AG08396 (cell line): ENCODE measurements at regions not wholly inside any gene's neighbourhood (a gene's known extent, or its start where the extent isn't known, plus 50 kb on each side); places are given as distances from the start of the nearest gene placed in this dataset.
"Not testable (repeated sequence)": the region's sequence is repeated elsewhere in the genome, so short reads cannot be mapped to it uniquely, and the experiment has no call there.

ENCODE experiments used
- DNase-seq: peaks from one replicate; pipeline ENCODE4 v3.0.0; 2012; ENCODE audit warnings: low spot score, mixed read lengths

GRCh38 chr2:183919167-183919566 lies 679.2 kb upstream of the ZNF804A start:
- DNase-seq: no peak

GRCh38 chr2:183919926-183920325 lies 678.4 kb upstream of the ZNF804A start:
- DNase-seq: no peak

GRCh38 chr2:183925281-183925680 lies 673.0 kb upstream of the ZNF804A start:
- DNase-seq: no peak

GRCh38 chr2:183926433-183926832 lies 671.9 kb upstream of the ZNF804A start:
- no peak for DNase-seq

DNA sequence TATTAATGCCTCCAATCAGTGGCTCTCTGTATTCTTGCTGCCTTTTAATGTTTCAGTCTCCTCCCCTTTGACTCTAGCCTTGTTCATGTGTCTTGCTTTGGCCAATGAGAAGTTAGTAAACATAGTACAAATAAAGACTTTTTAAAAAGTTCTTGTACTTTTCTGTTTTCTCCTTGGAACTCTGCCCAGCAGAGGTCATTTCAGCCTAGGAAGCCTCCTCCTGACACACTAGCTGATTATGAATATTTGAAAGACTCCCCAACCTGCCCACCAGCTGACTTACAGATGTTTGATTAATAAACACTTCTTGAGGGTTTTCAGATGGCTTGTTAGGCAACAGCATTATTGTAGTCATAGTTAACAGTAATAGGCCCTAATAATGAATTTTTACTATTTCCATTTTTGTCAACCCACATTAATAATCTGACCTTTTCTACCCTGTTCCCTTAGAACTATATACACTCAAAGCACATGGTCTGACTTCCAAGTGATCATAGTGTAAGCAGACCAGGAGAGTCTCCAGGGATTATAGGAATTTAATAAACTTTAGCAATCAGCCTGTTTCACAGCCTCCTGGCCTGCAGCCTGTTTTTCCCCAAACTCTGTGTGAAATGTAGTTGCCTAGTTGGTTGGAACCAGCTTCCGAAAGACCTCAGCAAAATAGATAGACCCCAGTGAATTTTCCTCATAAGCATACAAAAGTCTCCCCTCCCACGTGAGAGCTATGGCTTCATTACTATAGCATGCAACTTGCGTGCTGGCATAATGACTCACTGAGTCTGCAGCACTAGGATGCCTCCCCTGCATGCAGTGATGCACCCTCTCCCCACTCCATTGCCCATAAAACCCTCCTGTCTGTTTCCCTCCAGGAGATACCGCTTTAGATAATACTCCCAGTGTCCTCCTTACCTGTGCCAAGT lies 670.7 kb upstream of the ZNF804A start:
- no peak for DNase-seq

DNA sequence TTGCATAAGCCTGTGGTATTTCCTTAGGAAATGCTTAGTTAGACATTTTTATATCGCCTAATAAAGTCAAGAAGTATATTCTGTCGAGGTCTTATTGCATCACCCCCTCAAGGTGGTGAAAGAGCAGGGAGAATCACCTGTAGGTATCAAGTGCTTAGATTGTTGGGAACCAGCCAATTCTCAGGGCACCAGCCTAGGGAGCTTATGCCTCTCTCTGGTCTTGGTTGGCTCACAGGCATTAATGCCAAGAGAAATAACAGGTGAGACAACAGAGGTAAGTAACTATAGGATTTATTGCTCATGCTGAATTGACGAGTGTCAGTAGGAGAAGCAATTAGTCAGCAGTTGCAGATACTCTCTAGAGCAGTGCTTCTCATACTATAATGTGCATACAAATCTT lies 663.3 kb upstream of the ZNF804A start:
- DNase-seq: no peak

GRCh38 chr2:183937220-183937619 lies 661.1 kb upstream of the ZNF804A start:
- no peak for DNase-seq

GRCh38 chr2:183946193-183946592 lies 652.1 kb upstream of the ZNF804A start:
- no peak for DNase-seq

GRCh38 chr2:183948861-183949260 lies 649.5 kb upstream of the ZNF804A start:
- no peak for DNase-seq

GRCh38 chr2:183950673-183951072 lies 647.7 kb upstream of the ZNF804A start:
- DNase-seq: no peak

DNA sequence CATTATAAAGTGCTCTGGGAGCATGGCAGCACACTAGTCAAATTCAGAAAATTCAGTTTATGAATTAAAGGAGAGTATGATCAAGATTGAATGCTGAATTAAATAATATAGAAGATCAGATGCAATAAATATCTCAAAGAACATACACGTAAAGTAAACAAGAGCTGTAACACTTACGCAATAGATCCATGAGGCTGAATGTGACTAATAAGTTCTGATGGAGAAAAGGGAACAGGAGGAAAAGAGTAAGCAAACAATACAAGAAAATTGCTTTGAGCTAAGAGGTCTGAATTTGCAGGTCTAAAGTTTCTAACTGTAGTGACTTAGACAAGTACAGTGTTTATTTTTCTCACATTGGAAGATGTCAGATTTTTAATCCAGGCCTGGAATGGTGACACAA lies 646.7 kb upstream of the ZNF804A start:
- DNase-seq: no peak

DNA sequence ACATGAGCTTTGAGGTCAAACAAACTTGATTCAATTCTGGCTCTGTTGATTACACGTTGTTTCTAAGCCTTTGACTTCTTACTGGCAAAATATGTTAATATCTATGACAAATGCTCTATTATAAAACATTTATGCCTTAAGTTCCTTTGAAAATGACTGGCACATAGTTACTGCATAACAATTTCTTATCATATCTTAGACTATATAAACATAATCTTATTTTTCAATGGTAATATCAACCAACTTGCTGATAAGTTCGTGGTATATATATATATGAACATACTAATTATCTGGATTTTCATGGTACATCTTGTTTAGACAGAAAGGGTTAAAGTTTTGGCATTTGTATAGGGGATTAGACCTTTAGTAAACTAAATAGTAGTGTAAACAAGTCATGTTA lies 645.6 kb upstream of the ZNF804A start:
- no peak for DNase-seq

- no peak for DNase-seq
These were observed 634.7 kb upstream of the ZNF804A start for GRCh38 chr2:183963609-183964008.

DNA sequence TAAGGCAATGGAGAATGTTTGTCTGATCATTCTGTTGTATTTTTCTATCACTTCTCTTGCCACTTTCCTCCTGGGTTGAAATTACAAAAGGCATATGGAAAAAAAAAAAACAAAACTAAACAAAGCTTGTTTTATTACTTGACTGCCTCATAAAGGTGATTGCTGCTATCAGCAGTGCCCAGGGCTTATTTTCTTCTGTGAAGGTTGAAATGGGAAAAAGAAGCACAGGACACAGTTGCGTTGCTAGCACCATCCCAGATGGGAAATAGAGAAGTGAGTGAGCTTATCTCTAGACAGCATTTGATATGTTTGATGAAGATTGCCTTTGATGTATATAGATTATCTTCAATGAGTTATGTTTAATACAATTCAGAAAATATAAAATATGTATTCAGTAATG lies 633.8 kb upstream of the ZNF804A start:
- no peak for DNase-seq

GRCh38 chr2:183967756-183968155 lies 630.6 kb upstream of the ZNF804A start:
- no peak for DNase-seq

GRCh38 chr2:183975676-183976075 lies 622.7 kb upstream of the ZNF804A start:
- DNase-seq: not testable (repeated sequence)

DNA sequence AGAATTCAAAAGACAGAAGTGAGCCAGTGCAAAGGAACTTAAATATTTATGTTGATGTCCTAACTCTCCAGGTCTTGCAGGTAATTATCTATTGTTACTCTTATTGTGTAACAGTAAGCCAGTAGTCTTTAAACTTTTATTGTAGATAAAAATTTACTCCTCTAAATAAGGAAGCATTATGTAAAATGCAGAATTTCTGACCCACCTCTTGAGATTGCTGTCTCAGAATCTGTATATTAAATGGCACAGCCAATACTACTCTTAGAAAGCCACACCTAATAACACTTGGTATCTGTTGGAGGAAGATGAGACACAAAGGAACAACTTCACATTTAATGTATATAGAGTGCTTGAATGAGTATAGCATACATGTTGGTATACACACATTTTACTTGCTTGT lies 613.5 kb upstream of the ZNF804A start:
- DNase-seq: no peak

DNA sequence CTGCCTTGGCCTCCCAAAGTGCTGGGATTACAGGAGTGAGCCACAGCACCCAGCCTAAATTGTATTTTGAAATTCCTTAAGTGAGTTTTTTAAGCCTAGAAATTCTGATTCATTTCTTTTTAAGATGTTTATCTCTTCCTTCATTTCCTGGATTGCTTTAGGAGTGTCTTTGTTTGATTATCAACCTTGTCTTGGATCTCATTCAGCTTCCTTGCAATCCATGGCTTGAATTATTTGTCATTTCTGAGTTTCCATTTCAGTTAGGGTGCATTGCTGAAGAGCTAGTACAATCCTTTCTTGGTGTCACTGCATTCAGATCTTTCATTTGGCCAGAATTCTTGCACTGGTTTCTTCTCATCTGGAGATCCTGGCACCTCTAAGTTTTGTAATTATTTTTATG lies 606.4 kb upstream of the ZNF804A start:
- DNase-seq: no peak

DNA sequence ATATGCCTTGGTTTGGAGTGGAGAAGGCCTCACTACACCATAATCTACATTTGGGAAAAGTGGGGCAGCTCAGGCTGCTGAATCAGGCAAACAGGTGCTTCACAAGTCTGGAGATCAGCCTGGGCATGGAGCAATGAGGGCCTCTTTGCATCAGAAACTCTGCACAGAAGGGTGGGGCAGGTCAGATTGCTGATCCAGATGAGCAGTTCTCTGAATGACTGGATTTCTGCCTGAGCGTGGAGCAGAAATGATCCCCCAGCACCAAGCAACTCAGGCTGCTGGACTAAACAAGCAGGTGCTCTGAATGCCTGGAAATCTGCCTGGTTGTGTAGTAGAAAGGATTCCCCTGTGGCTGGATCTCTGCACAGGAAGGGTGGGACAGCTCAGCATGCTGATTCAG lies 605.3 kb upstream of the ZNF804A start:
- no peak for DNase-seq

- no peak for DNase-seq
These were observed 602.7 kb upstream of the ZNF804A start for GRCh38 chr2:183995632-183996031.

DNA sequence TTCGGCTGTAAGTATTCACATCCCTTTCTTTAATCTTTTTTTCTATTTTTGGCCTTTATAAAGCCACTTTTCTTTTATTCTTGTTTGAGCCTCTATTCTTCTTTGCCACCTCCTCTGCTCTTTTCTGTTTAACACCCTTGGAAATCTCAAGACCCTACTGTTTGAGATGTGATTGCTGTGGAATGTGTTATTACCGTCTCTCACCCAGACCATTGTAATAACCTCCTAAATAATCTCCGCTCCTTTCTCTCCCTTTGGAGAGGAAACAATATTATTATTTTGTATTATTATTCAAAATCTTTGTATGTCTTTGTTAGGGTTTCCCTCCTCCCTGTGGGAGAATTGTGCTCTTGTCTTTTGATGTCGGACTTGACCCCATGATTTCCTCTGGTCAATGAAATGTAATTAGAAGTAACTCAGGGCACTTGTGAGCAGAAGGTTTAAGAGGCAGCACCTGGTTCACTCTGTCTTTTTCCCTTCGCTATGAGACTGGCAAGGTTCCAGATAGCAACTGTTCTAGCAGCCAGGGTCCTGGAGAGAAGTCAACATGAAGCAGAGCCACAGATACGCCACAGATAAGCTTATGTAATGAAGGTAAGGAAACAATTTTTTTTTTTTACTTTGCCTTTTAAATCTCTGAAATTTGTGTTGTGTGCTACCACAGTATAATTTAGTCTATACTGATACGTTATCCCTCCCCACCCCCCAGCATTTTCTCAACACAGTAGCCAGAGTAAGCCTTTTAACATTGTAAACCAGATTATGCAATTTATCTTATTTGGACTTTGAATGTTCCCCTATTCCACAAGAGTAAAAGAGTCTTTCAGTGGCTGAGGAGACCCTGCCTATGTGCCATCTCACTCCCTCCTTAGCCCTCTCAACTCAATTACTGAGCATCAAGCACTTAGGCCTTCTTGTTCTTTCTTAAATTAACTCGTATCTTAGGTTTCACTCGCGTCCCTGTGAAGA lies 601.2 kb upstream of the ZNF804A start:
- DNase-seq: no peak

- DNase-seq: no peak
These were observed 600.1 kb upstream of the ZNF804A start for GRCh38 chr2:183998041-183998796.
